Fibroblast of mammary gland (primary cell): ENCODE measurements at regions not wholly inside any gene's neighbourhood (a gene's known extent, or its start where the extent isn't known, plus 50 kb on each side); places are given as distances from the start of the nearest gene placed in this dataset.
"Not testable (repeated sequence)": the region's sequence is repeated elsewhere in the genome, so short reads cannot be mapped to it uniquely, and the experiment has no call there.

Experiments used
- DNase-seq: peaks from one replicate; pipeline ENCODE4 v3.0.0-alpha.2; 2010; ENCODE audit warnings: low read depth
- H3K4me3 ChIP-seq: 2 replicates; pipeline ENCODE4 v1.5.1; 2011; ENCODE audit warnings: low read depth, mild to moderate bottlenecking, low read length, moderate library complexity; ENCODE audit not compliant: control insufficient read depth
- CTCF ChIP-seq: conservative IDR thresholded peaks from 2 replicates; pipeline ENCODE4 v1.5.1; 2011; ENCODE audit warnings: low read depth, low read length, inconsistent platforms; ENCODE audit not compliant: control insufficient read depth, insufficient read depth

- H3K4me3 ChIP-seq: no peak overlapping the region
- TF ChIP-seq CTCF: no peak
- DNase-seq: no peak
Measured at GRCh38 chr22:49687786-49688515, 139.7 kb downstream of the BRD1 start.

GRCh38 chr22:49687333-49687732 is 140.3 kb downstream of the BRD1 start:
- no peak for DNase-seq
- H3K4me3 ChIP-seq: no peak overlapping the region
- TF ChIP-seq CTCF: no peak

- TF ChIP-seq CTCF: no peak
- no peak for DNase-seq
Measured at GRCh38 chr22:49686495-49687219, 141.0 kb downstream of the BRD1 start.

GRCh38 chr22:49685686-49686085 is 142.0 kb downstream of the BRD1 start:
- no peak for DNase-seq
- TF ChIP-seq CTCF: no peak
- no peak overlapping the region for H3K4me3 ChIP-seq

More at GRCh38 chr22:49686495-49687219, 141.0 kb downstream of the BRD1 start:
- H3K4me3 ChIP-seq: no peak overlapping the region

GRCh38 chr22:49685116-49685515 is 142.6 kb downstream of the BRD1 start:
- no peak for TF ChIP-seq CTCF

GRCh38 chr22:49683032-49683431 is 144.6 kb downstream of the BRD1 start:
- no peak for DNase-seq
- TF ChIP-seq CTCF: no peak
- H3K4me3 ChIP-seq: no peak overlapping the region

More at GRCh38 chr22:49685116-49685515, 142.6 kb downstream of the BRD1 start:
- H3K4me3 ChIP-seq: no peak overlapping the region
- DNase-seq: no peak

- not testable (repeated sequence) for H3K4me3 ChIP-seq, DNase-seq
Measured at GRCh38 chr22:49680819-49681218, 146.9 kb downstream of the BRD1 start.
